CD1c-positive myeloid dendritic cell (primary cell): ENCODE measurements at regions not wholly inside any gene's neighbourhood (a gene's known extent, or its start where the extent isn't known, plus 50 kb on each side); places are given as distances from the start of the nearest gene placed in this dataset.
"Not testable (repeated sequence)": the region's sequence is repeated elsewhere in the genome, so short reads cannot be mapped to it uniquely, and the experiment has no call there.

Source experiments
- DNase-seq: peaks from one replicate; pipeline ENCODE4 v3.0.0-alpha.2; 2016; ENCODE audit errors: extremely low spot score

DNA sequence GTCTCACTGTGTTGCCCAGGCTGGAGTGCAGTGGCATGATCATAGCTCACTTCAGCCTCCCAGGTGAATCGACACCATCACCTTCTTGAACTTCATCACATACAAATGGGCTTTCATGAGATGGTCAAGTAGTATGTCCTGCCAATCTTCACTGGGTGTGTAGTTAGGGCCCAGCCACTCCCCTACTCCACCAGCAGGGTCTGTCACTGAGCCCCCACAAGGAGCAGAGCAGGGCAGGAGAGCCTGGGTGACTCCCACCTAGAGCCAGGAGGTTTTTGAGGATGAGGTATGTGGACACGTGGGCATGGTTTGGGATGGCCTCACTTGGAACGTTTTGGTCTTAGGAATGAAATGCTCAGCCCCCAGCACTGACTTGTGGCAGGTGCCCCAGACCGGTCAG is 4037.7 kb upstream of the TPTE start:
- DNase-seq: not testable (repeated sequence)

GRCh38 chr21:6486821-6487220 is 4034.6 kb upstream of the TPTE start:
- not testable (repeated sequence) for DNase-seq

DNA sequence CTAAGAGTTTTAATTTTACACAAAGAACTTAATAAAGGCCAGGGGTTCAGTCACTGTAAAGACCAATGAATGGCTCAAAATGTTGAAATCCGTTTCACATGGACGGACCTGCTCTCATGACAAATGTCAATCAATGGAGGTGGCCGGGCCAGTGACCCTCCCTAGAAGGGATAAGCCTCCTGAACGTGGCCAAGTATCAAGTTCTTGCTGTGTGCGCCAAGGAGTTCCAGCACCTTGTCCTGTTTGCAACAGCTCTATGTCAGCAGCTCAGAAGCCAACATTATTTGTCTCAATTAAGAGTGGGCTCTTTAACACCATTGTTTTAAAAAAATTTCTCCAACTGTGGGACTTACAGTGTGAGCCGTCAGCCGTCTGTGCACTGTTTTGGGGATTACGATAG is 4028.7 kb upstream of the TPTE start:
- DNase-seq: not testable (repeated sequence)

DNA sequence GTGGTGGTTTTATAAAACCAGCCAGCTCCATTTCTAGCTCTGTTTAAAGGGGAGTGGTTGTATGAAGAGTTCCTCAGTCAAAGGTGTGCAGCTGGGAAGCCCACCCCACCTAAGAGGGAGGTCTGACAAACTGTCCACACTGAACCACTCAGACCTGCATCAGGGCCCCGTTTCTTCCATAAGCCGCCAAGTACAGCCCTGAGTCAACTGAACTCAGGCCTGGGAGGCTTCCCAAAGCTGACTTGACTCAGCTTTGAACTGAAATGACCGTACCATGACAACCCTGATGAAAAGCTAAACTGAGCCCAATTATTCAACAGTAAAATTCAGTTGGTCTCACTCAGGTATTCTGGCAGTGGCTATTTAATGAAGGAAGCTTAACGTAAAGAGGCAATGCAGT is 4027.4 kb upstream of the TPTE start:
- DNase-seq: not testable (repeated sequence)

- DNase-seq: not testable (repeated sequence)
Observed at GRCh38 chr21:6496356-6496755, 4025.0 kb upstream of the TPTE start.

DNA sequence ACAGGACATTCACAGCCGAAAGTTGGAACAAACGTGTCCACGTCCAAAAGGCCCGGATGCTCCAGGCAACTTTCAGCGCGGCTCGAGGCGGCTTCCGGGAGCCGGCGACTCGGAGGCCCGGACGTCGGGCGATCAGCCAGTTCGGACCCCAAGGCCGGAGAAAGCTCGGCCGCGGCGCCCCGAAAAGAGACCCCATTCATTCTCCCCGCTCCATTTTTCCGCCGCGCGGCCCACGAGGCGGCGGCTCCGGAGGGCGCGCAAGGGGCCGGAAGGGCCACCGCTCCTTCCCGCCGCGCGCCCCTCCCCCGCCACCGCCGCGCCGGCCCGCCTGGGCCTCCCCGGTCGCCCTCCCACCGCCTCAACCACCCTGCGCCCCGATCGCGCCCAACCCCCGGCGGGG is 4022.7 kb upstream of the TPTE start:
- peak; percentile 25 for DNase-seq

- DNase-seq: not testable (repeated sequence)
Observed at GRCh38 chr21:6499128-6499826, 4022.1 kb upstream of the TPTE start.

GRCh38 chr21:6499866-6500265 is 4021.5 kb upstream of the TPTE start:
- not testable (repeated sequence) for DNase-seq

GRCh38 chr21:6500681-6501080 is 4020.7 kb upstream of the TPTE start:
- not testable (repeated sequence) for DNase-seq

DNA sequence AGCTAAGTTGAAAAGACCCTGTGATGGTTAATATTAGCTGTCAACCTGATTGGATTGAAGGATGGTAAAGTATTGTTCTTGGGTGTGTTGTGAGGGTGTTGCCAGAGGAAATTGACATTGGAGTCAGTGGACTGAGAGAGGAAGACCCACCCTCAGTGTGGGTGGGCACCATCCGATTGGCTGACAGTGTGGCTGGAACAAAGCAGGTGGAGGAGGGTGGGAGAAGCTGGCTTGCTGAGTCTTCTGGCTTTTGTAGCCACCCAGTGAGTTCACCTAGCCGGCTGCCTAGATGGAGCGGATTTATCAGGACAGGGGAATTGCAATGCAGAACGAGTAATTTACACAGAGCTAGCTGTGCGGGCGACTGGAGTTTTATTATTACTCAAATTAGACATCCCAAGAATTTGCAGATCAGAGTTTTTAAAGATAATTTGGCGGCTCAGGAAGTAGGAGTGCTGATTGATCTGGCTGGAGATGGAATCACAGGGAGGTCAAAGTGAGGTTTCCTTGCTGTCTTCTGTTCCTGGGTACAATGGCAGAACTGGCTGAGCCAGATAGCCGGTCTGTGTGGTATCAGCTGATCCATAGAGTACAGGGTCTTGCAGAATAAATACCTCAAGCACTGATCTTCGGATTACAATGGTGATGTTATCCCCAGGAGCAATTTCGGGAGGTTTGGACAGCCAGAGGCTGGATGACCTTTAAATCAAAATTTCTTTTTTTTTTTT is 4015.1 kb upstream of the TPTE start:
- not testable (repeated sequence) for DNase-seq

DNA sequence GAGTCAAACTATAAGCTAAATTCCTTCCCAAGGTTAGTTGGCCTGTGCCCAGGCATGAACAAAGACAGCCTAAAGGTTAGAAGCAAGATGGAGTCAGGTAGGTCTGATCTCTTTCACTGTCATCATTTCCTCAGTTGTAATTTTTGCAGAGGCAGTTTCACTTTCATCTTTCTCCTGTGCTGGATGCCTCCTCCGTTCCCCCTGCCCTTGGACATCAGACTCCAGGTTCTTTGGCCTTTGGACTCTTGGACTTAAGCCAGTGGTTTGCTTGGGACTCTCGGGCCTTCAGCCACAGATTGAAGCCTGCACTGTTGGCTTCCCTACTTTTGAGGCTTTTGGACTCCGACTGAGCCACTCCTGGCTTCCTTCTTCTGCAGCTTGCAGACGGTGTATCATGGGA is 4013.8 kb upstream of the TPTE start:
- DNase-seq: not testable (repeated sequence)

DNA sequence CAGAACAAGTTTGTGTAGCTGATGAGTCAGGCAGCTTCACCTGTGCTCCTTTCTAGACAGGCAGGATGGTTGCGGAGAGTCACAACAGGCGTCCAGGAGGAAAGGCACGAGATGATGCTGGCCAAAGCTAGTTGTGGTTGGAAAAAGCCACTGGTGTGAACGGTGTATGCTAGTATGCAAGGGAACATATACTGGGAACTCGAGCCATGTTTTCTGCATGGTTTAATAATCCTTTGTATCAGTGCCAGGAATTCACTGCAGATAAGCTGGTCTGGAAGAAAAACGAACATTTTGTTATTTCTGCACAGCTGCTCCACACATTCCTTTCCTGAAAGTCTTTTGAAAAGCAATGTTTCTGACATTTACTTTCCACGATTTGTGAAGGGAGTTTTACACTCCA is 3999.6 kb upstream of the TPTE start:
- DNase-seq: not testable (repeated sequence)

- not testable (repeated sequence) for DNase-seq
Observed at GRCh38 chr21:6526213-6526612, 3995.2 kb upstream of the TPTE start.

- not testable (repeated sequence) for DNase-seq
Observed at GRCh38 chr21:6530655-6531054, 3990.7 kb upstream of the TPTE start.

DNA sequence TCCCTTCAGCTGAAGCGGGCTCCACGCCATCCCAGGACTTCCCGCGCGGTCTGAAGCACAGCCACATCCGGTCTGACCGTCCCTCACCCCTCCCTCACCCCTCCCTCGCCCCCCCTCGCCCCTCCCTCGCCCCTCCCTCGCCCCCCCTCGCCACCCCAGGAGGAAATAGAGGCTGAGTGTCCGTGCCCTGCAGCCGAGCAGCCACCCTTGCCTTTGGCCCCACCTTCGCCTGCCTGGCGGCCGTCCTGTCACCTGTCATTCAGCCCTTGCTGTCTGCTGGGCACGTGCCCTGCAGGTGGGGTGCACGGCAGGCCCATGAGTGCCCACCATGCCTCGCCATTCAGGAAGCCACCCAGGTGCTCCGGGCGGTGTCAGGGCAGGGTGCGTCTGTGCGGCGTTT is 3988.1 kb upstream of the TPTE start:
- DNase-seq: not testable (repeated sequence)

DNA sequence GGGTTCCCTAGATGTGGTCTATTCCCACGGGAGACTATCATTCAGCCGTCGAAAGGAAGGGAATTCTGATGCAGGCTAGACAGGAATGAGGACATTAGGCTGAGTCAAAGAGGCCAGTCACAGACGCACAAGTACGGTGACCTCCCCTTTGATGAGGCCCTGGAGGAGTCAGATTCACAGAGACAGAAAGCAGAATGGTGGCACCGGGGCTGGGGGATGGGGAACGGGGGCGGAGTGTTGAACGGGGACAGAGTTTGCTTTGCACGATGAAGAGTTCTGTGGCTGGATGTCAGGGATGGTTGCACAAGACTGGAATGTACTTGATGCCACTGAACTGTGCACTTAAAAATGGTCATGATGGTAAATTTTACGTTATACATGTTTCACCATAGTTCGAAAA is 3983.1 kb upstream of the TPTE start:
- DNase-seq: not testable (repeated sequence)

DNA sequence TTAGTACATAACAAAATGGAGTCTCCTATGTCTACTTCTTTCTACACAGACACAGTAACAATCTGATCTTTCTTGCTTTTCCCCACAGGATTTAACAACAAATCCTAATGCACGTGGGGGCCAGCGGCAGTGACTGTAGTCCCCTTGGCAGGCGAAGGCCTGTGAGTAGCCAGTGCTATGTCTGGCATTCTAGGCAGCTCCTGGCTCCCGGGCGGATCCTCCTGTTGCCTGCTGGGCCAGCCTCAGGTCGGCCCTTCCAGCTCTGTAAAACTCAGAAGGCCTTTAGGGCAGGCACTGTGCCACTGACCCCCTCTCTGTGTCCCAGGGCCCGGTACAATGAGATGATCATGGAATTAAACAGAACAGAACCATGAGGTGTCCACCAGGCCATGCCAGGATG is 3981.7 kb upstream of the TPTE start:
- DNase-seq: not testable (repeated sequence)

DNA sequence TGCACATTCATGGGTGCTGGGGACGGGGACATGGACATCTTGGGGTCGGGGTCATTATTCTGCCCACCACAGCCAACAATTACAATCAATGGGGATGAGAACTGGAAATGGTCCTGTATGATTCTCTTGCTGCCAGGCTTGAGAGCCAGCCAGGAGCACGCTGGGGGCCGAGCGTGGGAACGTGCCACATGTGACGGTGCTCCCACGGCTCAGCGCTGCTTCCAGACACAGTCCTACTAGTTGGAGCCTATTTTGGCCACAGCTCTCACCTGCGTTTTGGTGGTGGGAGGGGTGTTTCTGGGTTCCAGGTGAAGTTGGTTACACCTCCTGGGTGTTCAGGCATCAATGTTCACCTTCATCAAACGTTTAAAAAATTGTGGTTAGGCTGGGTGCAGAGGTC is 3980.3 kb upstream of the TPTE start:
- DNase-seq: not testable (repeated sequence)

GRCh38 chr21:6545288-6545687 is 3976.1 kb upstream of the TPTE start:
- not testable (repeated sequence) for DNase-seq

DNA sequence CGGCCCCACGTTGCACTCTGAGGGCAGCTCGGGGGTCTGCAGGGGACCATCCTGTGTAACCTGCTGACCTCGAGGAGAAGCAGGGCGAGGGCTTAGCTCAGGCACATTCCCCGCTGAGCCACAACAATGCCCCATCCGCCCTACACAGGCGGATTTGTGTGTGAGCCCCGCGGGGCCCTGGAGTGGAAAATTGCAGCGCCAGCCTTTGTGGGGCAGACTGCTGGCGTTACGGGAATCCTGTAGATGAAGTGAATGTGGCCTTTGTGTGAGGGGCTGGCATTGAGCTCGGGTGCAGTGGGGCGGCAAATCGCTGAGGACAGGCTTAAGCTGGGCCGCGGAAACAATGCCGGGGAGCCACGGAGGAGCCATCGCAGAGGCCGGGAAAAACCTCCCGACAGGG is 3970.3 kb upstream of the TPTE start:
- not testable (repeated sequence) for DNase-seq

- DNase-seq: not testable (repeated sequence)
Observed at GRCh38 chr21:6553505-6554376, 3967.6 kb upstream of the TPTE start.

GRCh38 chr21:6554377-6554864 is 3967.0 kb upstream of the TPTE start:
- DNase-seq: not testable (repeated sequence)
